HL-60 (cell line): ENCODE measurements at regions not wholly inside any gene's neighbourhood (a gene's known extent, or its start where the extent isn't known, plus 50 kb on each side); places are given as distances from the start of the nearest gene placed in this dataset.

Source experiments
- CTCF ChIP-seq: IDR thresholded peaks from one replicate; pipeline ENCODE4 v1.5.1; 2011; ENCODE audit warnings: low read length, control low read depth, inconsistent platforms; ENCODE audit not compliant: insufficient read depth
- GABPA ChIP-seq: IDR thresholded peaks from 2 replicates; pipeline ENCODE4 v1.6.1; 2012; ENCODE audit warnings: low read depth
- POLR2AphosphoS5 ChIP-seq: IDR thresholded peaks from 2 replicates; pipeline ENCODE4 v1.6.1; 2012; ENCODE audit warnings: low read depth
- SPI1 ChIP-seq: IDR thresholded peaks from 2 replicates; pipeline ENCODE4 v1.6.1; 2012; ENCODE audit warnings: low read depth, mild to moderate bottlenecking, borderline replicate concordance

DNA sequence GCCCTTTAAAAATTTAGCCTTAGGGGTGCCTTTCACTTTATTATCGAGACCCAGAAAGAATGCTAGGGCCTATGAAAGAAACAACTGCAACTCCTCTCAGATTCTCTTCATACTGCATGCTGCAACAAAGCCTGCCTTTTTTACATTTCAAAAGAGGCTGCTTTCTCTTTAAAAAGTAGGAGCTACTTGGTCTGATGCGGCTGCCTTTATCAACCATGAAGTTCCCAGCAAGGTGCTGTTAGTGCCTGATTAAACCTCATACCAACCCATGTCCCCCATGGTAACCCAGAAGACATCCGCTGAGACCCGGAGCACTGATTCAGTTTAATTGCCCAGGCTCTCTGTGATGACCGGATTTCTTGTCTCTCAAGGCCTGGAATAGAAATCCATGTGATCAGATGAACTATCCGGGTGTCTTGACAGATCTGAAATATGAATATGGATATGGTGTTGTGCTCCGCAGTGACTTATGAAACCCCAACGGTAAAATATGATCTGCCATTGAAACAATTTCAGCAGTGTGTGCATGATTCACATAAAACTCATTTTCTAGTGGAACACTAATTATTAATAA is 368.3 kb downstream of the ZNF521 start:
- TF ChIP-seq CTCF (no peak), POLR2AphosphoS5 (no peak), SPI1 (no peak), GABPA (no peak)
